ENCODE measurements at regions not wholly inside any gene's neighbourhood (a gene's known extent, or its start where the extent isn't known, plus 50 kb on each side); places are given as distances from the start of the nearest gene placed in this dataset.

- intact Hi-C loops (cut with DNase I), result no loop called here
- no peak for ATAC-seq
- no peak for DNase-seq (ENCODE audit: missing footprints)
These were observed 1337.2 kb downstream of the TBC1D22A start for GRCh38 chr22:48099671-48100070.

GRCh38 chr22:48099251-48099650, 1336.8 kb downstream of the TBC1D22A start:
- intact Hi-C loops (cut with DNase I), result no loop called here
- DNase-seq (ENCODE audit: missing footprints) (peak; percentile 45), ATAC-seq (no peak)

GRCh38 chr22:48098921-48099245, 1336.4 kb downstream of the TBC1D22A start:
- ATAC-seq (no peak), DNase-seq (ENCODE audit: missing footprints) (peak; percentile 45)
- intact Hi-C loops (cut with DNase I), result no loop called here

GRCh38 chr22:48098243-48098920, 1335.9 kb downstream of the TBC1D22A start:
- no peak for ATAC-seq
- intact Hi-C loops (cut with DNase I), result no loop called here
- DNase-seq (ENCODE audit: missing footprints), result no peak

- ATAC-seq (no peak), DNase-seq (ENCODE audit: missing footprints) (no peak)
- intact Hi-C loops (cut with DNase I), result no loop called here
These were observed 1335.3 kb downstream of the TBC1D22A start for GRCh38 chr22:48097723-48098122.

GRCh38 chr22:48096851-48097665, 1334.6 kb downstream of the TBC1D22A start:
- intact Hi-C loops (cut with DNase I), result no loop called here
- DNase-seq (ENCODE audit: missing footprints), result no peak
- no peak for ATAC-seq

- no peak for DNase-seq (ENCODE audit: missing footprints)
- intact Hi-C loops (cut with DNase I), result no loop called here
- ATAC-seq, result no peak
These were observed 1334.0 kb downstream of the TBC1D22A start for GRCh38 chr22:48096411-48096810.

- DNase-seq (ENCODE audit: missing footprints) (no peak), ATAC-seq (no peak)
- intact Hi-C loops (cut with DNase I), result no loop called here
These were observed 1331.5 kb downstream of the TBC1D22A start for GRCh38 chr22:48093981-48094380.

- no peak for ATAC-seq
These were observed 1330.4 kb downstream of the TBC1D22A start for GRCh38 chr22:48092866-48093265.

GRCh38 chr22:48091656-48092223, 1329.3 kb downstream of the TBC1D22A start:
- ATAC-seq (no peak), DNase-seq (ENCODE audit: missing footprints) (no peak)
- intact Hi-C loops (cut with DNase I), result no loop called here

More at GRCh38 chr22:48092866-48093265, 1330.4 kb downstream of the TBC1D22A start:
- no peak for DNase-seq (ENCODE audit: missing footprints)
- intact Hi-C loops (cut with DNase I), result no loop called here

GRCh38 chr22:48091060-48091650, 1328.7 kb downstream of the TBC1D22A start:
- ATAC-seq (no peak), DNase-seq (ENCODE audit: missing footprints) (no peak)
- intact Hi-C loops (cut with DNase I), result no loop called here

GRCh38 chr22:48090332-48090672, 1327.9 kb downstream of the TBC1D22A start:
- intact Hi-C loops (cut with DNase I), result no loop called here
- DNase-seq (ENCODE audit: missing footprints) (no peak), ATAC-seq (no peak)

- ATAC-seq (peak; percentile 76), DNase-seq (ENCODE audit: missing footprints) (no peak)
- intact Hi-C loops (cut with DNase I), result no loop called here
These were observed 1327.3 kb downstream of the TBC1D22A start for GRCh38 chr22:48089601-48090331.

- intact Hi-C loops (cut with DNase I), result no loop called here
- ATAC-seq (no peak), DNase-seq (ENCODE audit: missing footprints) (no peak)
These were observed 1326.6 kb downstream of the TBC1D22A start for GRCh38 chr22:48088926-48089536.

GRCh38 chr22:48088251-48088650, 1325.8 kb downstream of the TBC1D22A start:
- intact Hi-C loops (cut with DNase I), result no loop called here
- ATAC-seq (no peak), DNase-seq (ENCODE audit: missing footprints) (no peak)

GRCh38 chr22:48085901-48086645, 1323.6 kb downstream of the TBC1D22A start:
- no peak for ATAC-seq
- intact Hi-C loops (cut with DNase I), result no loop called here

GRCh38 chr22:48084729-48085050, 1322.2 kb downstream of the TBC1D22A start:
- ATAC-seq (no peak), DNase-seq (ENCODE audit: missing footprints) (no peak)
- intact Hi-C loops (cut with DNase I), result no loop called here

More at GRCh38 chr22:48085901-48086645, 1323.6 kb downstream of the TBC1D22A start:
- no peak for DNase-seq (ENCODE audit: missing footprints)

GRCh38 chr22:48084041-48084728, 1321.7 kb downstream of the TBC1D22A start:
- DNase-seq (ENCODE audit: missing footprints) (no peak), ATAC-seq (no peak)
- intact Hi-C loops (cut with DNase I), result no loop called here

Measured in Right ventricle myocardium inferior (tissue), 1 donor.